Hematopoietic multipotent progenitor cell treated with erythropoietin and hydrocortisone succinate and interleukin-3 and kit ligand, for 6 days (in vitro differentiated cells): ENCODE measurements at regions not wholly inside any gene's neighbourhood (a gene's known extent, or its start where the extent isn't known, plus 50 kb on each side); places are given as distances from the start of the nearest gene placed in this dataset.

ENCODE experiments used
- DNase-seq: peaks from one replicate; pipeline ENCODE4 v3.0.0-alpha.2; 2015

- no peak for DNase-seq
Observed at GRCh38 chr5:169445191-169445590, 138.4 kb upstream of the SPDL1 start.

DNA sequence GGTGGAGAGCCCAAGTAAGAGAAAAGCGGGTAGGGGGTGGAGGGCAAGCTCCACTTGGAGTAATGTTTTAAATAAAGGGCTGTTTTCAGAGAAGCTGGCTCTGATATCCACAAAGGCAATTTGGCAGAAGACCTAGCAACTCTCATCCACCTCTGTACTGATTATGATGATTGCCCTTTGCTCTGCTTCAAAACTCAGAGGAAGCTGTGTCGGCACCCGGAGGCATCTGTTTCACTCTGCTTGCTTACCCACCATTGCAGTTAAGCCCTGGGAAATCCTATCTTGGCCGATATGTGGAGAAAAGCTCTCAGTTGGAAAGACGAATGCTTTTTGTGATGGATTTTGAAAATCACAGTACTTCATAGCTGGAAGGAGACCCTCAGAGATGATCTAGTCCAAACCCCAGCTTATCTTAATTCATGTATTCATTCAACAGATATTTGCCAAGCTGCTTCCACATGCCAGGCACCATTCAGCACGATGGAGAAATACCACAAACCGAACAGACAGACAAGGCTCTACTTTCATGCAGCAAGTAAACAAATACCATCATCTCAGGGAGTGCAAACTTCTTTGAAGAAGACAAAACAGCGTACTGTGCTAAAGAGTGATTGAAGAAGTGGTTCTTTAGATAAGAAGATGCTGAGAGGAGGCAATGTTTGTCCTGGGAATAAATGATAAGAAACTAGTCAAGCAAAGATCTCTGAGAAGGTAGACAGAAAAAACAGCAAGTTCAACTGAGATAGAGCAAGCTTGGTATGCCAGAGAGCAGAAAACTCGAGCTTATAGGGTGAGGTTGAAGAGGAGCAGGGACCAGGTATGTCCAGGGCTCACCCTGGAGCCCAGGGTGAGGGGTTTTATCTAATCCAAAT is 140.4 kb upstream of the SPDL1 start:
- DNase-seq = no peak

GRCh38 chr5:169442403-169442874 is 141.1 kb upstream of the SPDL1 start:
- no peak for DNase-seq

DNA sequence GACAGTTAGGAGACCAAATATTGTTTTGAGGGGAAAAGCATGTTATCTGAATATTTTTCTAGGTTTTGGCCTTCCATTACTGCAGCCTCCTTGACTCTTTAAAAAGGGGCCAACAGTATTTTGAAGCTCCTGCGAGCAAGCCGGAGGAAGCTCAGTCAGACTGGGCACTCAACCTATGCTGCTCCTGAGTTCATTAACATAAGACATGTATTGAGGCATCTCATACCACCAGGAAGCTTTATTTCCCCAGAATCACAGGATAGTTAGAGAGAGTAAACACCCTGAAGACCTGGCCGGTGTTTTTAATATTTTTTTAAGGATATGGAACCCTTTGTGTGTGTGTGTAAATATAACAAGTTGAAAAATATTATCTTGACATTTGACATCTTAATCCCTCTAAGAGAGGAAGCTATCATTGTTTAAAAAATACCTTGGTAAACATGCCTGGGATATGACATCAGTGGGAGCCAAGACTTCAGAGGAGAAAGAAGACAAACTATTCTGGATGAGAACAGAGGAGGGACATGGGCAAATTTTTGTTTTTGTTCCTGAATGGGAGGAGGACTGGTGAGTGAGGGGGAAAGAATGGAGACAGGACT is 139.3 kb upstream of the SLIT3 start:
- no peak for DNase-seq

GRCh38 chr5:169439362-169439761 is 138.4 kb upstream of the SLIT3 start:
- DNase-seq = no peak

- DNase-seq = no peak
Observed at GRCh38 chr5:169435506-169436229, 134.7 kb upstream of the SLIT3 start.

- no peak for DNase-seq
Observed at GRCh38 chr5:169433221-169433651, 132.3 kb upstream of the SLIT3 start.

GRCh38 chr5:169431386-169431785 is 130.4 kb upstream of the SLIT3 start:
- no peak for DNase-seq

- DNase-seq = no peak
Observed at GRCh38 chr5:169430671-169431070, 129.7 kb upstream of the SLIT3 start.

DNA sequence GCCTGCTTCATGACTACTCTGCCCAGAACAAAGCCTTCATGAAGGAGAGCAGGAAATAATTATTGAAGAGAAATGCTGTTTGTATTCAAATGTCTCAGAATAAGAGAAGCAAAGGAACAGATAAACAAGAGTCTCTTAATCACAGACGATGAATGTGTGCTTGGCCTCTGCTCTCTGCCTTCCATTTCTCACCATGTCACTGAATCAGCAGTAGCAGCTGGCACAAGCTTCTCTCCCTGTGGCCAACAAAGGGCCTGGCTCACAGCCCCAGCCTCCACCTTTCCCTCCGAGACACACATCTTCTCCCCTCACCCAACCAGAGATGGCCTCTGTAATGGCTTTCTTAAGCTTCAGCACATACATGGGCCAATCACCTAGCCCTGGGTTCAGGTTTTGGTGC is 128.1 kb upstream of the SLIT3 start:
- DNase-seq = no peak

GRCh38 chr5:169426784-169427183 is 125.8 kb upstream of the SLIT3 start:
- DNase-seq = no peak

- DNase-seq = no peak
Observed at GRCh38 chr5:169424670-169425378, 123.9 kb upstream of the SLIT3 start.

DNA sequence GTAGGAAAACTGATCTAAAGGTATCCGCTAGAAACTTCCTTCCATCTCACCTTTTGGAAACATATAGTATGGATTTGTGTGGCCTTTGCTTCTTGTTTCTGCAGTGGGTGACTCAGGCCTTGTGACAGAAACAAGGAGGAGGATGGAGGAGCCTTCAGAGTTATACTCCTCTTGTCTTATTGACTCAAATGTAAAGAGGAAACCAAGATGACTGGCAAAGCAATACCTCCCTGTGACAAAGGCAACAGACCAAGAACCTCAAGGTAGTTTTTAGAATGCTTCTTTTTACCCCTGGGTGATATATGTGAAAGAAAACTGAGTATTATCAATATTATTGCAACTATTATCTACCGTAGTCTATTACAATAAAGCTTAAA is 123.3 kb upstream of the SLIT3 start:
- no peak for DNase-seq

- DNase-seq = no peak
Observed at GRCh38 chr5:169423580-169424278, 122.8 kb upstream of the SLIT3 start.

- DNase-seq = no peak
Observed at GRCh38 chr5:169422087-169422486, 121.1 kb upstream of the SLIT3 start.

- no peak for DNase-seq
Observed at GRCh38 chr5:169421677-169422076, 120.7 kb upstream of the SLIT3 start.

GRCh38 chr5:169417676-169418075 is 116.7 kb upstream of the SLIT3 start:
- no peak for DNase-seq

- no peak for DNase-seq
Observed at GRCh38 chr5:169416583-169417196, 115.8 kb upstream of the SLIT3 start.

GRCh38 chr5:169415948-169416347 is 115.0 kb upstream of the SLIT3 start:
- no peak for DNase-seq

- DNase-seq = no peak
Observed at GRCh38 chr5:169415371-169415770, 114.4 kb upstream of the SLIT3 start.

DNA sequence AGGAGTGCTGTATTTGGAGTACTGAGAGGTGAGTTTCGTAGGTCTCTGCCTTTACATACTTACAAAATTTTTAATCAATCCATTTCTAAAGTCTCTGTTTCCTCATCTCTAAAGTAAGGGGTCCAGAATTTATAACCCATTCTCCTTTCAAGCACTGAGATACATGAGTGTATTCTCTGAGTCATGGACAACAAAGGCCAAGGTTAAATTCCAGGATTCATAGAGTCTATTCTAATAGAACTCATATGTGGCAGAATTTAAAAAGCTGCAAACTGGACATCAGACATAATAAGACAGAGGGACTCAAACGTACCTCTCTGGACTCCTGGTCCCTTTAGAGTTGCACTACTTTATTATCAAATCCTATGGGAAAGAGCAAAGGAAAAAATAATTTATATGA is 112.5 kb upstream of the SLIT3 start:
- no peak for DNase-seq

- no peak for DNase-seq
Observed at GRCh38 chr5:169412831-169413230, 111.9 kb upstream of the SLIT3 start.
